ENCODE measurements at regions not wholly inside any gene's neighbourhood (a gene's known extent, or its start where the extent isn't known, plus 50 kb on each side); places are given as distances from the start of the nearest gene placed in this dataset.

DNA sequence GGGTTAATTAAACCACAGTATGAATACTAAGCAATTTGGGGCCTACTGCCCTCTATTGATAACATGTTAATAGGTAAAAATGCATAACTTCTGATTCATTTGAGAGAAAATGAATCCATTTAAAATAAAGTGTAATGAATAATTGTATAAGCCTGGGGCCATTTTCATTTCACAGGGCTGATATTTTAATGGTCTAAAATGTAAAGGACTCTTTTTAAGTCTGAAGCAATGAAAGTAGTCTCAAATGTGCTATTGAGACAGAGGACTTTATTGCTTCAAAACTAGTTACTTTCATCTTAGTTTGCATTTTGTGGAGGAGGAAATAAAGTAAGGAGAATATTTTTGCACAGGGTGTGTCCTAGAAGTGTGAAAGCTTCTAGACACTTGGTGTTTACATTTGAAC, 155.4 kb downstream of the TLR5 start:
- Histone ChIP-seq H3K27ac (ENCODE audit: low read depth, low read length) (no peak overlapping the region), H3K9me3 (ENCODE audit: control insufficient read depth in 1 of 2, low read length in 2 of 2) (no peaks in the 10 kb centered on the region), H3K9ac (ENCODE audit: low read depth in 1 of 2, low read length in 2 of 2) (no peak overlapping the region), H3K27me3 (ENCODE audit: control insufficient read depth in 1 of 2, insufficient read depth in 2 of 2, low read length in 2 of 2) (no peaks in the 10 kb centered on the region), H3K4me3 (ENCODE audit: low read depth in 1 of 2, low read length in 2 of 2) (no peak overlapping the region), H3K36me3 (ENCODE audit: control insufficient read depth in 1 of 2, insufficient read depth in 2 of 2, low read length in 2 of 2) (no peaks in the 10 kb centered on the region), H3K4me1 (ENCODE audit: control insufficient read depth in 1 of 2, insufficient read depth in 2 of 2, low read length in 2 of 2) (no peaks in the 10 kb centered on the region)

DNA sequence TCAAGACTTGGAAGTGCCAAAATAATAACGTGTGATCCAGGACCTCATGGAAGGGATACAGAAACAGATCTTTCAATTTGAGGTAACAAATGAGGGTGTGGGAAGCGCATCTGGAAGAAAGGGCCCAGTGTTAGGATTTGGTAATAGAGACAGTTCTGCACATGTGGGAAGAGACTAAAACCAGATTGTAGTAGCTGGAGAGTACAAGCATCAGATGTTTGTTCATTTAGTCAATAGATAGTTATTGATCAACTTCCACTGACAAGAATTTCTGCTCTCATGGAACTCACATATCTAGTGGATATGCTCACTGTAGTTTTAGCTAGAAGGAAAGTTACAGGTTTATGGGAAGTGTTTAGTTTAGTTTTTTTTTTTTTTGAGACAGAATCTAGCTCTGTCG, 153.6 kb downstream of the TLR5 start:
- Histone ChIP-seq H3K36me3 (ENCODE audit: control insufficient read depth in 1 of 2, insufficient read depth in 2 of 2, low read length in 2 of 2) (no peaks in the 10 kb centered on the region), H3K27ac (ENCODE audit: low read depth, low read length) (no peak overlapping the region), H3K27me3 (ENCODE audit: control insufficient read depth in 1 of 2, insufficient read depth in 2 of 2, low read length in 2 of 2) (no peaks in the 10 kb centered on the region), H3K9ac (ENCODE audit: low read depth in 1 of 2, low read length in 2 of 2) (no peak overlapping the region), H3K4me1 (ENCODE audit: control insufficient read depth in 1 of 2, insufficient read depth in 2 of 2, low read length in 2 of 2) (no peaks in the 10 kb centered on the region), H3K9me3 (ENCODE audit: control insufficient read depth in 1 of 2, low read length in 2 of 2) (no peaks in the 10 kb centered on the region), H3K4me3 (ENCODE audit: low read depth in 1 of 2, low read length in 2 of 2) (no peak overlapping the region)

DNA sequence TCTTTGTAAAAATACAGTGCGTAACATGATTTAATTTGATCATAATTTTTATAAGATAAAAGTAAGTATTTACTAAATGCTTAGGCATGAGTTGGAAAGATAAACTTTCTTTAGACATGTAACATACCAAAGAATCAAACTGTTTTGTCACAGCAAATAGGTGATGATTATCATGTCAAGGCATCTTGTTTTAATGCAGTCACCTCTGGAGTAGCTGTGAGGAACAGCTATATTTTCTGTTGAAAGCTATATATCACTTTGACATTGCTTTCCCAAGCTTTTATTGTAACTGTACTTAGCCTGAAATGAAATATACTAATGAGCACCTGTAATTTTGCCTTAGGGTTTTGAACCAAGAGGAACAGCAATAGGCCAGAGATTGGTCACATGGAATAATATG, 151.9 kb downstream of the TLR5 start:
- Histone ChIP-seq H3K27me3 (ENCODE audit: control insufficient read depth in 1 of 2, insufficient read depth in 2 of 2, low read length in 2 of 2) (no peaks in the 10 kb centered on the region), H3K4me1 (ENCODE audit: control insufficient read depth in 1 of 2, insufficient read depth in 2 of 2, low read length in 2 of 2) (no peaks in the 10 kb centered on the region), H3K9ac (ENCODE audit: low read depth in 1 of 2, low read length in 2 of 2) (no peak overlapping the region), H3K9me3 (ENCODE audit: control insufficient read depth in 1 of 2, low read length in 2 of 2) (no peaks in the 10 kb centered on the region), H3K27ac (ENCODE audit: low read depth, low read length) (no peak overlapping the region), H3K4me3 (ENCODE audit: low read depth in 1 of 2, low read length in 2 of 2) (no peak overlapping the region), H3K36me3 (ENCODE audit: control insufficient read depth in 1 of 2, insufficient read depth in 2 of 2, low read length in 2 of 2) (no peaks in the 10 kb centered on the region)

DNA sequence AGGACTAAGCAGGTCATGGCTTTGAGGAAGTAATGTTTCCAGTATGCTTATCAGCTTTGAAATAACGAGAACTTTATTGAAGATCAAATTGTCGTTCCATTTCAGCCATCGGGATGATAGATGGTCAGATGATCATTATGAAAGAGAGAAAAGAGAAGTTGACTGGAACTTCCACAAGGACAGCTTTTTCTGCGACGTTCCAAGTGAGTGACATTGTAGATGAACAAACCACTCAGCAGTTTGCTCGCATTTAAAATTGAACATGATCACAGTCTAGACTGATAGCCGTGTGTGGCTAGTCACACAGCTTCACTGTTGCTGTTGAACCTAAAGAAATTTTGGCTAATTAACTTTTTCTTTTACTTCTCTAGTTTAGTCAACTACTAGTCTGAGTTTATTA, 151.1 kb downstream of the TLR5 start:
- no peak overlapping the region for H3K4me3 ChIP-seq (ENCODE audit: low read depth in 1 of 2, low read length in 2 of 2)
- H3K9me3 ChIP-seq (ENCODE audit: control insufficient read depth in 1 of 2, low read length in 2 of 2) = no peaks in the 10 kb centered on the region
- no peaks in the 10 kb centered on the region for H3K36me3 ChIP-seq (ENCODE audit: control insufficient read depth in 1 of 2, insufficient read depth in 2 of 2, low read length in 2 of 2)
- no peaks in the 10 kb centered on the region for H3K27me3 ChIP-seq (ENCODE audit: control insufficient read depth in 1 of 2, insufficient read depth in 2 of 2, low read length in 2 of 2)
- H3K4me1 ChIP-seq (ENCODE audit: control insufficient read depth in 1 of 2, insufficient read depth in 2 of 2, low read length in 2 of 2) = no peaks in the 10 kb centered on the region
- H3K9ac ChIP-seq (ENCODE audit: low read depth in 1 of 2, low read length in 2 of 2) = no peak overlapping the region
- no peak overlapping the region for H3K27ac ChIP-seq (ENCODE audit: low read depth, low read length)

DNA sequence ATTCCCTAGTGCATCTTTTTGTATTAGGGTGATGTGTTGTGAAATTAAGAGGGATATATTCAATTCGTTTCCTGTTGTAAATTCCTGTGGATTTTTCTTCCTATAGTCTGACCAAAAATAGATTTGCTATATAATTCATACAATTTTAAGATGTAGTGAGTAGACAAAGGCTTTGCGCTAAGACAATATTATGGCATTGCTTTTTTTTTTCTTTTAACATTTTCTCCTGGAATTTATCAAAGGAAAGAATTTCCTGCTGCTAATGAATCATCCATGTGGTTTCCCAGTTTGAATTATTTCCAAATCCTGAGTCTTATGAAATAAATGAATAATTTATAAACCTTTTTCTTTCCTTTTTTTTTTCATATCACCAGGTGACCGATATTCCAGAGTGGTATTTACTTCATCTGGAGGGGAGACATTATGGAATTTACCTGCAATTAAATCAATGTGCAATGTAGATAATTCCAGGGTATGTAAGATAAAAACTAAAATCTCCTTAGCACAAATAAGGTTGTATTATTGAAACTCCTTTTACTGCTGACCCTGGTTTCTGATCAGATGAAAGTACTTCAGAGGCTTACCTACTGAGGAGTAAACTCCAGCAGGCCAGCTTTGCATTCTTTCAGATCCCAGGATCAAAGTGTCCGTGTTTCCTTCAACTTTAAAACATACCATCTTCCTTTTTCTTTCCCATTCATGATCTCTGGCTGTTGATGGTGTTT, 148.4 kb downstream of the TLR5 start:
- no peak overlapping the region for H3K9ac ChIP-seq (ENCODE audit: low read depth in 1 of 2, low read length in 2 of 2)
- no peaks in the 10 kb centered on the region for H3K9me3 ChIP-seq (ENCODE audit: control insufficient read depth in 1 of 2, low read length in 2 of 2)
- no peaks in the 10 kb centered on the region for H3K36me3 ChIP-seq (ENCODE audit: control insufficient read depth in 1 of 2, insufficient read depth in 2 of 2, low read length in 2 of 2)
- H3K4me1 ChIP-seq (ENCODE audit: control insufficient read depth in 1 of 2, insufficient read depth in 2 of 2, low read length in 2 of 2) = peaks cover 0 to 4% of the 10 kb centered on the region in 2 donors
- H3K4me3 ChIP-seq (ENCODE audit: low read depth in 1 of 2, low read length in 2 of 2) = no peak overlapping the region
- no peak overlapping the region for H3K27ac ChIP-seq (ENCODE audit: low read depth, low read length)
- H3K27me3 ChIP-seq (ENCODE audit: control insufficient read depth in 1 of 2, insufficient read depth in 2 of 2, low read length in 2 of 2) = no peaks in the 10 kb centered on the region

DNA sequence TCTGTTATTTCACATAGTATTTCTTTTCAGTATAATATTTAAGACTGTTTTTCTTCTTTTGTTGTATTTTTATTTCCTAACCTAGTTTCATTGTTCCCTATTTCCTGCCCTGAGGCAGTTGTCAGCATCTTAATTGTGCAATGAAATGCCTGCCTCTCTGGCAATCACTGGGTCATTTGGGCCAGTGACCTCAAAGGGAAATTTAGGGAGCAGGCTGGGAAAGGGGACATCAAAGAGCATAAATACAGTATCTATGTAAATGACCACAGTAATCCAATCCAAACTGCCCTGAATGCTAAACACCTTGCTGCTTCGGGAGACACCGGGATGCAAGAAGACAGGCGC, 147.8 kb downstream of the TLR5 start:
- no peak overlapping the region for H3K4me3 ChIP-seq (ENCODE audit: low read depth in 1 of 2, low read length in 2 of 2)
- H3K27me3 ChIP-seq (ENCODE audit: control insufficient read depth in 1 of 2, insufficient read depth in 2 of 2, low read length in 2 of 2) = no peaks in the 10 kb centered on the region
- no peaks in the 10 kb centered on the region for H3K9me3 ChIP-seq (ENCODE audit: control insufficient read depth in 1 of 2, low read length in 2 of 2)
- no peak overlapping the region for H3K9ac ChIP-seq (ENCODE audit: low read depth in 1 of 2, low read length in 2 of 2)
- no peak overlapping the region for H3K27ac ChIP-seq (ENCODE audit: low read depth, low read length)
- no peaks in the 10 kb centered on the region for H3K36me3 ChIP-seq (ENCODE audit: control insufficient read depth in 1 of 2, insufficient read depth in 2 of 2, low read length in 2 of 2)
- peaks cover 3 to 10% of the 10 kb centered on the region in 2 donors for H3K4me1 ChIP-seq (ENCODE audit: control insufficient read depth in 1 of 2, insufficient read depth in 2 of 2, low read length in 2 of 2)

DNA sequence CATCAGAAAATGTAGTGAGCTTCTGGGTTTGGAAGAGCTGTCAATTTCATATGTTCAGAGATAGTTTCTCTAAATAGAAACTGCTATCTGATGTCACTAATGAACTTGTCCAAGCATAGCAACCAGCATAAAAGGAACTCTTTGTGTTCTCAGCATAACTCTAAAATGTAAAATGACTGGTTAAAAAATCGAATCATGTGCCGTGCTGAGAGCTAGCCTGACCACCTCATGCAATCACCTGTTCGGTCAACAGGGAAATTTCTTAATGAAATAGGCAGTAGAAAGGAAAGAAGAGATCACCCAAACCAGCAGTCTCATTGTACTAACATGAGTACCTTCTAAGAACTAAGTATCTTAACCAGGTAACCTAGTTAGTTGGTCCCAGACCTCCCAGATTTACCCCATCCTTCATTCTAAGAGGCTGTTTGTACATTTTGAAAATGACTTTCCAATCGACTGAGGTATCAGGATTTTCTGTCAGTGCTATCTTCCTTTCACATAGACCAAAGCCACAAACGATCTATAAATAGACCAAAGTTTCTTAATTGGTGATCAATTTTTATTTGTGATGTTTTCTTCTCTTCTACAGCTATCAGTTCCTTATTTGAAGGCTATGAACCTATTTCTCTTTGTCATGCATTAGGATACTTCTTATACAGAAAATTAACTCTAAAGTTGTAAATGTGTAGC, 147.3 kb downstream of the TLR5 start:
- peaks cover 6 to 11% of the 10 kb centered on the region in 2 donors for H3K4me1 ChIP-seq (ENCODE audit: control insufficient read depth in 1 of 2, insufficient read depth in 2 of 2, low read length in 2 of 2)

DNA sequence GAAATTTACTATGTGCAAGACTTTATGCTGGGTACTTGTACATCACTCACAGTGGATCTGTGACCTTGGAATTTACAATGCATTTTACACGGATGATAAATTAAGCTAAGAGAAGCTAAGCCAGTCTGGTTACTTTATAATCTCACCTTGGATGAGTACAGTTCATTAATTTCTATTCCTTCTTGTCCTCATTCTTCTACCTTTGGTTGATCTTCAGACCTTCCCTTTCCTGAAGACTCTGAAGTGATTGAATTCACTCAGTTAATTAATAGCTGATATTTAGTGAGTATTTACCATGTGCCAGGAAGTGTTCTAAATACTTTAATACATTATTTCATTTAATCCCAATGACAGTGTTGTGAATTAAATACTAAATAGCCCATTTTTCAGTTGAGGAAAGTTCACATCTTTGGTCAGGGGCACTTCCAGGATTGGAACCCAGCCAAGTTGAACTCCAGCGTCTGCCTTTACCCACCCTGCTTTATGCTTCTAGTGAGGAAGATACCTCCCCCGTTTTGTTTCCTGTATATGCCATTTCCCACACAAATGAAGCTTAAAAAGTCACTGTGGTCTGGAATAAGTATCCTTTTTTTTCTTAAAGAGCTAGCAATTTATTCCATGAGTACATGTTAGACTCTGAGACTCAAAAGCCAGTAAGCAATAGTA, 146.6 kb downstream of the TLR5 start:
- H3K4me3 ChIP-seq (ENCODE audit: low read depth in 1 of 2, low read length in 2 of 2) = no peak overlapping the region
- no peaks in the 10 kb centered on the region for H3K9me3 ChIP-seq (ENCODE audit: control insufficient read depth in 1 of 2, low read length in 2 of 2)
- H3K36me3 ChIP-seq (ENCODE audit: control insufficient read depth in 1 of 2, insufficient read depth in 2 of 2, low read length in 2 of 2) = no peaks in the 10 kb centered on the region
- no peak overlapping the region for H3K27ac ChIP-seq (ENCODE audit: low read depth, low read length)
- no peaks in the 10 kb centered on the region for H3K27me3 ChIP-seq (ENCODE audit: control insufficient read depth in 1 of 2, insufficient read depth in 2 of 2, low read length in 2 of 2)
- H3K4me1 ChIP-seq (ENCODE audit: control insufficient read depth in 1 of 2, insufficient read depth in 2 of 2, low read length in 2 of 2) = peaks cover 6 to 16% of the 10 kb centered on the region in 2 donors
- H3K9ac ChIP-seq (ENCODE audit: low read depth in 1 of 2, low read length in 2 of 2) = no peak overlapping the region

More for the DNA sequence above, 147.3 kb downstream of the TLR5 start:
- H3K4me3 ChIP-seq (ENCODE audit: low read depth in 1 of 2, low read length in 2 of 2) = no peak overlapping the region
- H3K9me3 ChIP-seq (ENCODE audit: control insufficient read depth in 1 of 2, low read length in 2 of 2) = no peaks in the 10 kb centered on the region
- H3K27me3 ChIP-seq (ENCODE audit: control insufficient read depth in 1 of 2, insufficient read depth in 2 of 2, low read length in 2 of 2) = no peaks in the 10 kb centered on the region
- no peak overlapping the region for H3K27ac ChIP-seq (ENCODE audit: low read depth, low read length)
- H3K9ac ChIP-seq (ENCODE audit: low read depth in 1 of 2, low read length in 2 of 2) = no peak overlapping the region
- H3K36me3 ChIP-seq (ENCODE audit: control insufficient read depth in 1 of 2, insufficient read depth in 2 of 2, low read length in 2 of 2) = no peaks in the 10 kb centered on the region

DNA sequence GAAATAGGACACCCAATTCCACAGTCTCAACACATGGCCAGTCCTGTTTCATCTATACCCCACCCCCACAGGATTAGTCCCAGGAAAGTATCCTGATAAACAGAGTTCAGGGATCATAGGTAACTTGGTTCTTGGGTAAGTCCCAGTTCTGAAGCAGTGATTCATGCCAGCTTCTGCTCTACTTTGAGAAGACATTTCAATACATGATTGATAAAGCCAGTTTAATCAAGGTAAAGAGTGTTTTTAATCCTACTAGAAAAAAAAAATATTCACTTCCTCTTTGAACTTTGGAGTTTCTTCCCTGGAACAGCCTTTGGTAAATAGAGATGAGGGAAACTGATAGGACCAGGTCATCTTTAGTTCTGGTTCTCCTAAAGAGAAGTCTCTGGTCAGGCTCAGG, 142.4 kb downstream of the TLR5 start:
- Histone ChIP-seq H3K9ac (ENCODE audit: low read depth in 1 of 2, low read length in 2 of 2) (no peak overlapping the region), H3K36me3 (ENCODE audit: control insufficient read depth in 1 of 2, insufficient read depth in 2 of 2, low read length in 2 of 2) (peaks cover 6 to 22% of the 10 kb centered on the region in 2 donors), H3K4me1 (ENCODE audit: control insufficient read depth in 1 of 2, insufficient read depth in 2 of 2, low read length in 2 of 2) (peaks cover 6 to 21% of the 10 kb centered on the region in 2 donors), H3K27ac (ENCODE audit: low read depth, low read length) (no peak overlapping the region), H3K4me3 (ENCODE audit: low read depth in 1 of 2, low read length in 2 of 2) (no peak overlapping the region), H3K27me3 (ENCODE audit: control insufficient read depth in 1 of 2, insufficient read depth in 2 of 2, low read length in 2 of 2) (no peaks in the 10 kb centered on the region), H3K9me3 (ENCODE audit: control insufficient read depth in 1 of 2, low read length in 2 of 2) (no peaks in the 10 kb centered on the region)
